GM23338 (cell line): ENCODE measurements at regions not wholly inside any gene's neighbourhood (a gene's known extent, or its start where the extent isn't known, plus 50 kb on each side); places are given as distances from the start of the nearest gene placed in this dataset.

Experiments used
- ATAC-seq: fragments of 200-7000 bp; cut with Tn5 transposase; 3 replicates; pipeline ENCODE4 v1.9.1; 2020
- DNase-seq: peaks from one replicate; pipeline ENCODE4 v3.0.0-alpha.2; 2015; ENCODE audit warnings: low spot score
- H2AFZ ChIP-seq: fragments of 200-600 bp; sonication (generic); 2 replicates; pipeline ENCODE4 v1.8.0; 2016; ENCODE audit warnings: antibody characterized with exemption, mild to moderate bottlenecking, moderate library complexity
- H3F3A ChIP-seq: fragments of 200-600 bp; sonication (generic); replicated peaks from 2 replicates; pipeline ENCODE4 v1.8.0; 2017; ENCODE audit warnings: antibody characterized with exemption, mixed run types, low read depth
- H3K27ac ChIP-seq: fragments of 200-600 bp; sonication (generic); 2 replicates; pipeline ENCODE4 v1.6.1; 2016; ENCODE audit warnings: low read depth
- H3K27me3 ChIP-seq: fragments of 200-600 bp; sonication (generic); 2 replicates; pipeline ENCODE4 v1.8.0; 2016; ENCODE audit warnings: mild to moderate bottlenecking, mixed run types, moderate library complexity; ENCODE audit not compliant: insufficient read depth
- H3K36me3 ChIP-seq: fragments of 200-600 bp; sonication (generic); 2 replicates; pipeline ENCODE4 v1.8.0; 2016; ENCODE audit warnings: mild to moderate bottlenecking; ENCODE audit not compliant: insufficient read depth
- H3K4me1 ChIP-seq: fragments of 200-600 bp; sonication (generic); 2 replicates; pipeline ENCODE4 v1.8.0; 2016; ENCODE audit warnings: mild to moderate bottlenecking, moderate library complexity; ENCODE audit not compliant: insufficient read depth
- H3K4me2 ChIP-seq: fragments of 200-600 bp; sonication (generic); 2 replicates; pipeline ENCODE4 v1.7.1; 2017; ENCODE audit warnings: mixed run types
- H3K4me3 ChIP-seq: fragments of 200-600 bp; sonication (generic); 2 replicates; pipeline ENCODE4 v1.6.1; 2016; ENCODE audit warnings: mixed run types
- H3K79me2 ChIP-seq: fragments of 200-600 bp; sonication (generic); replicated peaks from 2 replicates; pipeline ENCODE4 v1.8.0; 2017; ENCODE audit warnings: mild to moderate bottlenecking; ENCODE audit not compliant: insufficient read depth
- H3K9me2 ChIP-seq: fragments of 200-600 bp; sonication (generic); 2 replicates; pipeline ENCODE4 v1.8.0; 2017; ENCODE audit not compliant: insufficient read depth
- H4K20me1 ChIP-seq: fragments of 200-600 bp; sonication (generic); replicated peaks from 2 replicates; pipeline ENCODE4 v1.8.0; 2017; ENCODE audit warnings: mild to moderate bottlenecking; ENCODE audit not compliant: insufficient read depth
- H3K27ac Mint-ChIP-seq: 2 replicates; pipeline ENCODE4 v1.8.0; 2020; ENCODE audit warnings: inconsistent platforms, mild to moderate bottlenecking, moderate library complexity, mixed read lengths
- H3K27me3 Mint-ChIP-seq: 3 replicates; pipeline ENCODE4 v1.8.0; 2022; ENCODE audit warnings: low read depth, mild to moderate bottlenecking, moderate library complexity, mixed read lengths, inconsistent platforms; ENCODE audit not compliant: insufficient read depth, poor library complexity
- H3K36me3 Mint-ChIP-seq: 3 replicates; pipeline ENCODE4 v1.8.0; 2021; ENCODE audit warnings: low read depth, mild to moderate bottlenecking, inconsistent platforms, moderate library complexity, mixed read lengths
- H3K4me1 Mint-ChIP-seq: 3 replicates; pipeline ENCODE4 v1.8.0; 2020; ENCODE audit warnings: mild to moderate bottlenecking, inconsistent platforms, mixed read lengths
- H3K4me3 Mint-ChIP-seq: 3 replicates; pipeline ENCODE4 v1.8.0; 2021; ENCODE audit warnings: moderate library complexity, mild to moderate bottlenecking, inconsistent platforms, mixed read lengths
- H3K9me3 Mint-ChIP-seq: 3 replicates; pipeline ENCODE4 v1.8.0; 2020; ENCODE audit warnings: moderate library complexity, mild to moderate bottlenecking, inconsistent platforms, mixed read lengths
- CREB1 ChIP-seq: fragments of 250-450 bp; sonication (Bioruptor Pico); IDR thresholded peaks from 2 replicates; pipeline ENCODE4 v1.5.0; 2020; ENCODE audit warnings: low read depth, mild to moderate bottlenecking, moderate library complexity
- ETS1 ChIP-seq: IDR thresholded peaks from 2 replicates; pipeline ENCODE4 v1.6.1; 2016; ENCODE audit warnings: antibody characterized with exemption
- JUNB ChIP-seq: IDR thresholded peaks from one replicate; pipeline ENCODE4 v1.6.1; 2016; ENCODE audit warnings: antibody characterized with exemption; ENCODE audit not compliant: unreplicated experiment
- NANOG ChIP-seq: IDR thresholded peaks from 2 replicates; pipeline ENCODE4 v1.6.1; 2016; ENCODE audit warnings: antibody characterized with exemption, borderline replicate concordance
- POLR2AphosphoS5 ChIP-seq: IDR thresholded peaks from 2 replicates; pipeline ENCODE4 v1.6.1; 2016; ENCODE audit warnings: antibody characterized with exemption, low read depth
- REST ChIP-seq: IDR thresholded peaks from one replicate; pipeline ENCODE4 v1.6.1; 2018; ENCODE audit warnings: antibody characterized with exemption; ENCODE audit not compliant: unreplicated experiment
- STAT1 ChIP-seq: IDR thresholded peaks from one replicate; pipeline ENCODE4 v1.6.1; 2016; ENCODE audit warnings: antibody characterized with exemption; ENCODE audit not compliant: unreplicated experiment
- ZNF114 ChIP-seq: fragments of 250-450 bp; sonication (Bioruptor Pico); IDR thresholded peaks from 2 replicates; pipeline ENCODE4 v1.5.0; 2020; ENCODE audit warnings: mild to moderate bottlenecking, moderate library complexity
- ZNF331 ChIP-seq: fragments of 250-450 bp; sonication (Bioruptor Pico); IDR thresholded peaks from 2 replicates; pipeline ENCODE4 v1.5.0; 2020; ENCODE audit warnings: low read depth, mild to moderate bottlenecking, moderate library complexity
- ZNF462 ChIP-seq: fragments of 250-450 bp; sonication (Bioruptor Pico); IDR thresholded peaks from 2 replicates; pipeline ENCODE4 v1.5.0; 2020; ENCODE audit warnings: mild to moderate bottlenecking, moderate library complexity

GRCh38 chr2:19684516-19684915 lies 217.3 kb downstream of the TTC32 start:
- Histone ChIP-seq H3K36me3 (no peaks in the 10 kb centered on the region), H3K4me1 (no peaks in the 10 kb centered on the region), H3K79me2 (no peaks in the 10 kb centered on the region), H3K4me2 (no peak overlapping the region), H3K27me3 (no peaks in the 10 kb centered on the region), H3K4me3 (no peak overlapping the region), H3F3A (no peaks in the 10 kb centered on the region), H4K20me1 (no peaks in the 10 kb centered on the region), H2AFZ (no peak overlapping the region), H3K27ac (no peak overlapping the region), H3K9me2 (peaks cover 11% of the 10 kb centered on the region; the same call in 1 of the 2 replicates)
- ATAC-seq (no peak), DNase-seq (no peak)
- peaks cover under 1% of the 10 kb centered on the region for H3K27me3 Mint-ChIP-seq
- H3K9me3 Mint-ChIP-seq = no peaks in the 10 kb centered on the region
- no peak overlapping the region for H3K4me3 Mint-ChIP-seq
- no peaks in the 10 kb centered on the region for H3K4me1 Mint-ChIP-seq
- H3K27ac Mint-ChIP-seq = no peak overlapping the region
- H3K36me3 Mint-ChIP-seq = no peaks in the 10 kb centered on the region
- TF ChIP-seq STAT1 (no peak), POLR2AphosphoS5 (no peak), ZNF114 (CRISPR knock-in tag) (no peak)

GRCh38 chr2:19683556-19683955 lies 218.2 kb downstream of the TTC32 start:
- no peaks in the 10 kb centered on the region for H3K9me3 Mint-ChIP-seq
- no peak overlapping the region for H2AFZ ChIP-seq
- H3K4me2 ChIP-seq = no peak overlapping the region
- TF ChIP-seq ETS1 (no peak), JUNB (no peak), REST (no peak), ZNF462 (CRISPR knock-in tag) (no peak), NANOG (no peak), ZNF114 (CRISPR knock-in tag) (no peak), ZNF331 (CRISPR knock-in tag) (no peak), POLR2AphosphoS5 (no peak), CREB1 (no peak)

More at GRCh38 chr2:19683556-19683955, 218.2 kb downstream of the TTC32 start:
- no peaks in the 10 kb centered on the region for H4K20me1 ChIP-seq
- Mint-ChIP-seq H3K4me1 (no peaks in the 10 kb centered on the region), H3K27me3 (no peaks in the 10 kb centered on the region), H3K4me3 (no peak overlapping the region), H3K27ac (no peak overlapping the region), H3K36me3 (no peaks in the 10 kb centered on the region)
- peaks cover 14% of the 10 kb centered on the region for H3K9me2 ChIP-seq
- no peaks in the 10 kb centered on the region for H3K79me2 ChIP-seq
- no peak overlapping the region for H3K27ac ChIP-seq
- ATAC-seq (no peak), DNase-seq (no peak)
- no peaks in the 10 kb centered on the region for H3K4me1 ChIP-seq
- H3K27me3 ChIP-seq = no peaks in the 10 kb centered on the region
- no peaks in the 10 kb centered on the region for H3F3A ChIP-seq
- no peaks in the 10 kb centered on the region for H3K36me3 ChIP-seq
- no peak overlapping the region for H3K4me3 ChIP-seq
